Activated CD8-positive, alpha-beta T cell treated with anti-CD3 and anti-CD28 coated beads for 36 hours (primary cell): ENCODE measurements at regions not wholly inside any gene's neighbourhood (a gene's known extent, or its start where the extent isn't known, plus 50 kb on each side); places are given as distances from the start of the nearest gene placed in this dataset.

Source experiments
- ATAC-seq: fragments of 200-7000 bp; cut with Tn5 transposase; one replicate; pipeline ENCODE4 v1.10.0; 2021; ENCODE audit warnings: mild to moderate bottlenecking, moderate library complexity
- CTCF ChIA-PET: fragments of 350-600 bp; sonication (Branson Sonifier 250); formaldehyde crosslinking; loops from one replicate; lab custom pipeline; 2021; ENCODE audit warnings: antibody characterized with exemption; lab: Charles Lee
- POLR2A ChIA-PET: fragments of 350-600 bp; sonication (Branson Sonifier 250); formaldehyde crosslinking; loops from one replicate; lab custom pipeline; 2021; ENCODE audit warnings: antibody characterized with exemption; lab: Charles Lee
- DNase-seq: peaks from one replicate; pipeline ENCODE4 v3.0.0-alpha.2; 2020
- H3K27ac Mint-ChIP-seq: one replicate; pipeline ENCODE4 v1.8.0; 2021; ENCODE audit warnings: mild to moderate bottlenecking, mixed read lengths
- H3K27me3 Mint-ChIP-seq: one replicate; pipeline ENCODE4 v1.8.0; 2021; ENCODE audit warnings: mixed read lengths
- H3K36me3 Mint-ChIP-seq: one replicate; pipeline ENCODE4 v1.8.0; 2021; ENCODE audit warnings: low read depth, mixed read lengths
- H3K4me1 Mint-ChIP-seq: one replicate; pipeline ENCODE4 v1.8.0; 2021; ENCODE audit warnings: low read depth, mixed read lengths
- H3K4me3 Mint-ChIP-seq: one replicate; pipeline ENCODE4 v1.8.0; 2021; ENCODE audit warnings: mild to moderate bottlenecking, moderate library complexity, mixed read lengths
- H3K9me3 Mint-ChIP-seq: one replicate; pipeline ENCODE4 v1.8.0; 2021; ENCODE audit warnings: mixed read lengths
- CTCF ChIP-seq: fragments of 200-600 bp; IDR thresholded peaks from one replicate; pipeline ENCODE4 v1.8.0; 2022; ENCODE audit warnings: antibody characterized with exemption, mild to moderate bottlenecking
- intact Hi-C: fragments of 100-400 bp; cut with micrococcal nuclease; formaldehyde crosslinking; loops from one replicate; pipeline ENCODE4 v1.10.0; 2022

- H3K27me3 Mint-ChIP-seq, result no peaks in the 10 kb centered on the region
- intact Hi-C loops, result no loop called here
- H3K27ac Mint-ChIP-seq, result no peak overlapping the region
- ChIA-PET CTCF (no interaction called here), POLR2A (no interaction called here)
- H3K36me3 Mint-ChIP-seq, result no peaks in the 10 kb centered on the region
- H3K4me3 Mint-ChIP-seq, result no peak overlapping the region
- no peaks in the 10 kb centered on the region for H3K4me1 Mint-ChIP-seq
- no peak for DNase-seq
- peaks cover 2% of the 10 kb centered on the region for H3K9me3 Mint-ChIP-seq
- TF ChIP-seq CTCF, result no peak
- ATAC-seq, result no peak
These were observed 245.8 kb downstream of the MTRR start for GRCh38 chr5:8114597-8115266.

GRCh38 chr5:8123559-8123958, 254.6 kb downstream of the MTRR start:
- Mint-ChIP-seq H3K4me3 (no peak overlapping the region), H3K36me3 (no peaks in the 10 kb centered on the region), H3K27ac (no peak overlapping the region), H3K4me1 (no peaks in the 10 kb centered on the region), H3K9me3 (peaks cover 3% of the 10 kb centered on the region), H3K27me3 (no peaks in the 10 kb centered on the region)
- ChIA-PET CTCF (no interaction called here), POLR2A (no interaction called here)
- TF ChIP-seq CTCF, result no peak
- ATAC-seq (no peak), DNase-seq (no peak)
- intact Hi-C loops, result no loop called here

GRCh38 chr5:8134609-8135008, 265.7 kb downstream of the MTRR start:
- no peaks in the 10 kb centered on the region for H3K36me3 Mint-ChIP-seq
- no peak overlapping the region for H3K27ac Mint-ChIP-seq
- no peaks in the 10 kb centered on the region for H3K4me1 Mint-ChIP-seq
- ATAC-seq (no peak), DNase-seq (no peak)
- no peak overlapping the region for H3K4me3 Mint-ChIP-seq
- CTCF ChIA-PET, result no interaction called here
- H3K27me3 Mint-ChIP-seq, result no peaks in the 10 kb centered on the region
- no peak for TF ChIP-seq CTCF
- POLR2A ChIA-PET, result no interaction called here
- intact Hi-C loops, result no loop called here
- no peaks in the 10 kb centered on the region for H3K9me3 Mint-ChIP-seq

GRCh38 chr5:8135742-8136141, 266.8 kb downstream of the MTRR start:
- no peak overlapping the region for H3K4me3 Mint-ChIP-seq
- no peaks in the 10 kb centered on the region for H3K27me3 Mint-ChIP-seq
- H3K4me1 Mint-ChIP-seq, result no peaks in the 10 kb centered on the region
- H3K36me3 Mint-ChIP-seq, result no peaks in the 10 kb centered on the region
- POLR2A ChIA-PET, result no interaction called here
- intact Hi-C loops, result no loop called here
- no peak for ATAC-seq
- no peak for TF ChIP-seq CTCF
- no peak for DNase-seq
- no peak overlapping the region for H3K27ac Mint-ChIP-seq
- CTCF ChIA-PET, result no interaction called here
- H3K9me3 Mint-ChIP-seq, result no peaks in the 10 kb centered on the region

GRCh38 chr5:8136271-8136670, 267.3 kb downstream of the MTRR start:
- no peak for TF ChIP-seq CTCF
- Mint-ChIP-seq H3K4me3 (no peak overlapping the region), H3K27me3 (no peaks in the 10 kb centered on the region), H3K9me3 (no peaks in the 10 kb centered on the region), H3K4me1 (no peaks in the 10 kb centered on the region), H3K36me3 (no peaks in the 10 kb centered on the region), H3K27ac (no peak overlapping the region)
- ChIA-PET CTCF (no interaction called here), POLR2A (no interaction called here)
- ATAC-seq, result no peak
- no peak for DNase-seq
- intact Hi-C loops, result no loop called here
